SJSA1 (cell line): ENCODE measurements at regions not wholly inside any gene's neighbourhood (a gene's known extent, or its start where the extent isn't known, plus 50 kb on each side); places are given as distances from the start of the nearest gene placed in this dataset.

Experiments used
- DNase-seq, 2 experiments: peaks; one replicate each; pipeline ENCODE4 v3.0.0-alpha.2; 2015 to 2020; ENCODE audit warnings: low spot score in 2 of 2, low read depth in 1 of 2
- H3K27ac ChIP-seq: fragments of 250-450 bp; sonication (Bioruptor Pico); 2 replicates; pipeline ENCODE4 v1.5.1; 2020; ENCODE audit warnings: mild to moderate bottlenecking, moderate library complexity
- H3K27me3 ChIP-seq: fragments of 250-450 bp; sonication (Bioruptor Pico); replicated peaks from 2 replicates; pipeline ENCODE4 v1.5.1; 2020; ENCODE audit warnings: mild to moderate bottlenecking, moderate library complexity
- H3K36me3 ChIP-seq: fragments of 250-450 bp; sonication (Bioruptor Pico); 2 replicates; pipeline ENCODE4 v1.5.1; 2020; ENCODE audit warnings: mild to moderate bottlenecking
- H3K4me1 ChIP-seq: fragments of 250-450 bp; sonication (Bioruptor Pico); replicated peaks from 2 replicates; pipeline ENCODE4 v1.6.1; 2021; ENCODE audit warnings: mild to moderate bottlenecking
- H3K4me3 ChIP-seq: fragments of 250-450 bp; sonication (Bioruptor Pico); 2 replicates; pipeline ENCODE4 v1.5.1; 2020; ENCODE audit warnings: mild to moderate bottlenecking
- H3K9me3 ChIP-seq: fragments of 250-450 bp; sonication (Bioruptor Pico); replicated peaks from 2 replicates; pipeline ENCODE4 v1.5.1; 2020; ENCODE audit warnings: mild to moderate bottlenecking

DNA sequence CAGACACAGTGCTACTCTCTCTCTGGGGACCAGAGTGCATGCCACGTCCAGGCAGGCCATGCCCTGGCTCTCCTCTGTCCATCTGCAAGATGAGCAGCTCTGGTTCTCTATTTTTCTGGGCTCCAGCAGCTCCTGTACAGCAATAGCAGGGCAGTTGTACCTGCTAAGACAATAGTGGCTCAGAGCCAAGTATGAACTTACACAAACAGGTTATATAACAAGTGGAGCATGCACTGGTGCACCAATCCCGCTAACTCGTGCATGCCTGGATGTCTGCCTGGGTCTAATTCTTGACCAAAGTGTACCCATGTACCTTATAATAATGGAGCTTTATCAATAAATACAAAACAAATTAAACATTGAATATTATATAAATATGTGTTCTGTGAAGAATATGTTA is 392.3 kb downstream of the CENPC start:
- Histone ChIP-seq H3K4me3 (no peak overlapping the region), H3K36me3 (no peaks in the 10 kb centered on the region), H3K27me3 (no peaks in the 10 kb centered on the region), H3K9me3 (no peaks in the 10 kb centered on the region), H3K4me1 (no peaks in the 10 kb centered on the region), H3K27ac (no peak overlapping the region)
- DNase-seq: no peak

DNA sequence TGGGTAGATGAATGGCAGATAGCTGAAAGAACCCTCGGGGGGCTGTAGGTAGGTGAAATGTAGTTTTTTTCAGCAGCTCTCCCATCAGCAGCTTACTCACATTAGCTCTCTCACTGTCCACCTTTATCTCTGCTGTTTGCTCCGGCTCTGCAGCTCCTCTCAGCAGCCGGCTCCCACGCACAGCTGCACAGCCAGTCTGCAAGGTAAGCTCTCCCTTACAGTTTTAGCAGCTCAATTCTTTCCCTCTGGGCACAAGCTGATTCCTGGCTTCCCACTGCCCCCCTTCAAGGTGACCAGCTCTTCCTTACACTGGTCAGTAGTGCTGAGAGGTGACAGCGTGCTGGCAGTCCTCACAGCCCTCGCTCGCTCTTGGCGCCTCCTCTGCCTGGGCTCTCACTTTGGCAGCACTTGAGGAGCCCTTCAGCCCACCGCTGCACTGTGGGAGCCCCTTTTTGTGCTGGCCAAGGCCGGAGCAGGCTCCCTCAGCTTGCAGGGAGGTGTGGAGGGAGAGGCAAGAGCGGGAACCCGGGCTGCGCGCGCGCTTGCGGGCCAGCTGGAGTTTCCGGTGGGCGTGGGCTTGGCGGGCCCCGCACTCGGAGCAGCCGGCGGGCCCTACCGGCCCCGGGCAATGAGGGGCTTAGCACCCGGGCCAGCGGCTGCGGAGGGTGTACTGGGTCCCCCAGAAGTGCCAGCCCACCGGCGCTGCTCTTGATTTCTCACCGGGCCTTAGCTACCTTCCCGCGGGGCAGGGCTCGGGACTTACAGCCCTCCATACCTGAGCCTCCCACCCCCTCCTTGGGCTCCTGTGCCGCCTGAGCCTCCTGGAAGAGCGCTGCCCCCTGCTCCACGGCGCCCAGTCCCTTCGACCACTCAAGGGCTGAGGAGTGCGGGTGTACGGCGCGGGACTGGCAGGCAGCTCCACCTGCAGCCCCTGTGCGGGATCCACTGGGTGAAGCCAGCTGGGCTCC is 393.6 kb downstream of the CENPC start:
- H3K4me3 ChIP-seq: no peak overlapping the region
- H3K9me3 ChIP-seq: peaks cover 3% of the 10 kb centered on the region; the same call in 1 of the 2 replicates
- H3K4me1 ChIP-seq: no peaks in the 10 kb centered on the region
- no peak for DNase-seq
- no peaks in the 10 kb centered on the region for H3K27me3 ChIP-seq
- H3K27ac ChIP-seq: no peak overlapping the region
- H3K36me3 ChIP-seq: no peaks in the 10 kb centered on the region

DNA sequence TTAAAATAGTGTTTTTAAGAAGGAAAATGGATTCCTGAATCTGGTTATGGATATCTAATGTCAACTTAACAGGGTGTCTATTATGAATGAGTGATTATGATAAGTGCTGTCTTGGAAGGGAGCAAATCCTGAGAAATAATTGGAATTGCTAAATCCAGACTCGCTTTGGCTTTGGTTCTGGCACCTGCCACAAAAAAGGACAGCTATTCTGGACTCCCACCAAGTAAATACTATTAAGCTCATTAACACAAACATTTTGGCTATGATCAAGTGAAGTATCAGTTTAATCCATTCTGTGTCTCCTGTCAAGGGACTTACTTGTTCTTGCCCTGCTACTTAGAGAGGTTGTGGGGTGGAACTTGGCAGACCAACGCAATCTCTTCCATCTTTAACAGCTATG is 403.7 kb downstream of the CENPC start:
- Histone ChIP-seq H3K27me3 (no peaks in the 10 kb centered on the region), H3K27ac (no peak overlapping the region), H3K4me1 (no peaks in the 10 kb centered on the region), H3K9me3 (no peaks in the 10 kb centered on the region), H3K36me3 (no peaks in the 10 kb centered on the region), H3K4me3 (no peak overlapping the region)
- DNase-seq: no peak

DNA sequence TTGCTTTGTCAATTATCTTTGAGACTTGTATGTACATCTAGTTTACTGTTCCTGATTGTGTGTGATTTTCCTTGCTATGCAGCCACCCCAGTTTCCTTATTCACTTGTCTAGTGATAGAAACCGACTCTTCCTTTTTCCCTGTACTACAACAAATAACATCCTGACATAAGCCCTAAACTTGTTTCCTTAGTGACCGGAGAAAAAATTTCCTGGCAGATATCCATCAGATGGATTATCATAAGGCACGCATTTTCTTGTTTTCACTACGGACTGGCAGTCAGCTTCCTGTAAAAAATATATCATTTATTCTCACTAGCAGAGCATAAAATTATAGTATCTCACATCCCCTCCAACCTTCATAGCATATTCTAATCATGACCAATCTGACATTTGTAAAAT is 410.7 kb downstream of the CENPC start:
- Histone ChIP-seq H3K27me3 (no peaks in the 10 kb centered on the region), H3K9me3 (no peaks in the 10 kb centered on the region), H3K36me3 (no peaks in the 10 kb centered on the region), H3K4me1 (no peaks in the 10 kb centered on the region), H3K4me3 (no peak overlapping the region), H3K27ac (no peak overlapping the region)
- no peak for DNase-seq

DNA sequence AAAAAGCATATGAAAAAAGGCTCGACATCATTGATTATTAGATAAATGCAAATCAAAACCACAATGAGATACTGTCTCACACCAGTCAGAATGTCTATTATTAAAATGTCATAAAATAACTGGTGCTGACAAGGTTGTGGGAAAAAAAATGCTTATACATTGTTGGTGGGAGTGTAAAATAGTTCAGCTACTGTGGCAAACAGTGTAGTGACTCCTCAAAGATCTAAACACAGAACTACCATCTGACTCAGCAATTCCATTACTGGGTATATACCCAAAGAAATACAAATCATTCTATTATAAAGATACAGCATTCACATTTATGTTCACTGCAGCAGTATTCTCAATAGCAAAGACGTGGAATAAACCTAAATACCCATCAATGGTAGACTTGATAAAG is 412.1 kb downstream of the CENPC start:
- H3K27ac ChIP-seq: no peak overlapping the region

DNA sequence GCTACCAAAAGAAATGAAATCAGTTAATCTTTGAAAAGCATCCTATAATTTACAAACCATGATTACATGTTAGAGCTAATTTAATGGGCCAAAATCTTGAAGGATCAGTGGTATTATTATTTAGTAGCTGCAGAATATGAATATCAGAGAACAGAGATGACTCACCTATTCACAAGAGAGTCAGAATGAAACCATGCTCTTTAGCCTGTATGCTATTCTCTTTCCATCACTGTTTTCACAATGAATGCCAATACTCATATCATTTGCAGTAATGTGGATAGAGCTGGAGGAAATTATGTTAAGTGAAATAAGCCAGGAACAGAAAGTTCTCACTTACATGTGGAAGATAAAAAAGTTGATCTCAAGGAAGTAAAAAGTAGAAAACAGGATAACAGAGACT is 414.1 kb downstream of the CENPC start:
- Histone ChIP-seq H3K9me3 (no peaks in the 10 kb centered on the region), H3K4me3 (no peak overlapping the region), H3K36me3 (no peaks in the 10 kb centered on the region), H3K27me3 (no peaks in the 10 kb centered on the region), H3K27ac (no peak overlapping the region), H3K4me1 (no peaks in the 10 kb centered on the region)
- DNase-seq: no peak

More for the DNA sequence above, 412.1 kb downstream of the CENPC start:
- Histone ChIP-seq H3K36me3 (no peaks in the 10 kb centered on the region), H3K4me1 (no peaks in the 10 kb centered on the region), H3K4me3 (no peak overlapping the region), H3K27me3 (no peaks in the 10 kb centered on the region), H3K9me3 (no peaks in the 10 kb centered on the region)
- no peak for DNase-seq

DNA sequence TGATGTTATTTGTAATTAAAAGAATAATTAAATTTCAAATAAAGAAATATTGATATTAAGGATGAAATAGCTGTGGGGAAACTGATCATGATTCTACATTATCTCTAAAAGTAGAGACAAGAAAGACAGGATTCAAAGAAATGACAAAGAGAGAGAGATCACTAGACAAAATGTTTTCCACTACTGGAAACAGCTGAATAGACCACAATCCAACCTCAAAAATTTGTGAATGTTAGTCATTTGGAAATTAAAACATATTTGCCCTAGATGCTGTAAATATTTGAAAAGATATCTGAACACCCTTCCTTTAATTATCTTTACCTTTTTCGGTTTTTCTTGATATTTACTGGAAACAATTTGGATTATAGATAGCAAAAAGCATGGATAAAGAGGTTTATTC is 414.9 kb downstream of the CENPC start:
- DNase-seq: no peak

DNA sequence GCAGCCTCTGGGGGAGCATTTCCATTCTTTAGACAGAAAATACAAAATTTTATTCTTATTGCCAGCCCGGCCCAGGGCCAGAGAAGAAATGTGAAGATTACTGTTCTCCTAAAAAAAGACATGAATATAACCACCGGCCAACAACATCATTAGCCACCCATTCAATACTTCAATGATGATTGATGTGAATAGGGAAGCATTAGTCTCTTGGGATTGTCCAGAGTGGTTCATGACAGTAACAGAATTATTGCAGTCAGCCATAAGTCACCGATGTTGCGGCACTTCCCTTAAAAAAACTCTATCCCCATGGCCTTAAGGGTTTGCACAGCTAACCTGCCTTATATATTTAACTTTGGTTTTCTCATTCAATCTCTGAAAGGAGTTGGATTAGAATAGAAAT is 418.7 kb downstream of the CENPC start:
- no peaks in the 10 kb centered on the region for H3K36me3 ChIP-seq
- 0 out of 2 replicates have a peak, but pooled peaks cover 2% of the 10 kb centered on the region for H3K27me3 ChIP-seq
- no peak overlapping the region for H3K27ac ChIP-seq
- no peaks in the 10 kb centered on the region for H3K9me3 ChIP-seq
- no peaks in the 10 kb centered on the region for H3K4me1 ChIP-seq
- DNase-seq: no peak
- no peak overlapping the region for H3K4me3 ChIP-seq

More for the DNA sequence above, 414.9 kb downstream of the CENPC start:
- Histone ChIP-seq H3K27ac (no peak overlapping the region), H3K4me3 (no peak overlapping the region), H3K9me3 (no peaks in the 10 kb centered on the region), H3K4me1 (no peaks in the 10 kb centered on the region), H3K36me3 (no peaks in the 10 kb centered on the region), H3K27me3 (no peaks in the 10 kb centered on the region)

DNA sequence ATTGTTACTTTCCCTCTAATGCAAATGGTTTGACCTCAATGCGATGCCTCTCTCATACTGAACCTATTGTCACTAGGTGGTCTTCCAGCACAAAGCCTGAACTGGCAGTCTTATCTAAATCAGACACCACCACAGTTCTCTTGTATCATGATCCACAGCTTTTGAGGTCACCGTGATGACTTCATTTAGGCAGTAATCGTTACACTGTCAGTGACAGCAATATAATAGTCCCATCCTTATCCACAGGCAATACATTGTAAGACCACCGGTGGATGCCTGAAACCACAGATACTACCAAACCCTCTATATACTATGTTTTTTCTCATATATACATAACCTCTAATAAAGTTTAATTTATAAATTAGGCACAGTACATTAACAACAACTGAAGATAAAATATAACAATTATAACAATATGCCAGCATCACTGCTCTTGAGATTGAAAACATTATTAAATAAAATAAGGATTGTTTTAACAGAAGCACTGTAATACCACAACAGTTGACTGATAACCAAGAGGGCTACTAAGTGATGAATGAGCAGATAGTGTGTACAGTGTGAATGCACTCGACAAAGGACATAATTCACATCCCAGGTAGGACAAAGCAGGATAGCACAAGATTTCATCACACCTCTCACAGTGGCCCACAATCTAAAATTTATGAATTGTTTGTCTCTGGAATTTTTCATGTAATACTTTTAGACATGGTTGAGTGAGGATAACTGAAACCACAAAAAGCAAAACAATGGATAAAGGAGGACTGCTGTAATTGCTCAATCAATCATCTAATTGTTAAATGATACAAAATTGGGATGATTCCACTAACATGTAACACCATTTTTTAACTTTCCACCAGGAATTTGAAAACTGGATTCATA is 419.4 kb downstream of the CENPC start:
- H3K9me3 ChIP-seq: no peaks in the 10 kb centered on the region
- no peak for DNase-seq
- H3K27me3 ChIP-seq: 0 out of 2 replicates have a peak, but pooled peaks cover 2% of the 10 kb centered on the region
- no peak overlapping the region for H3K4me3 ChIP-seq
- no peaks in the 10 kb centered on the region for H3K4me1 ChIP-seq
- no peaks in the 10 kb centered on the region for H3K36me3 ChIP-seq
- no peak overlapping the region for H3K27ac ChIP-seq

DNA sequence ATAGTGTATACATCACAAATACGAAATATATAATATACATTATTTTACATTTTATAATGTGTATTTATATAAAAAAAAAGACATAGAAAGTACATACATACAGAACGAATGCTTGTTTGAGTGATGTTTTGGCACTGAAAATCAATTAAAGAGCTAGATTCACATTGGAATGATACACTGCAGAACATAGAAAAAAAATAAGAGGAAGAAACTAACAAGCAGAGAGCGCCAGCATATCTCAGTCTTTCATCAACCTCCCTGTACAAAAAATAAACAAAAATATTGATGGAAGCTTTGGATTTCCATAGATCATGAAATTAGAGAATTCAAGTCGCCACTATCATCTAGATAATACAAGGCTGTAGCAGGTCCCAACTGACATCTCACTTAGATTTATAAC is 420.6 kb downstream of the CENPC start:
- Histone ChIP-seq H3K27me3 (0 out of 2 replicates have a peak, but pooled peaks cover 2% of the 10 kb centered on the region), H3K4me3 (no peak overlapping the region), H3K4me1 (no peaks in the 10 kb centered on the region), H3K9me3 (no peaks in the 10 kb centered on the region), H3K27ac (no peak overlapping the region), H3K36me3 (no peaks in the 10 kb centered on the region)
- no peak for DNase-seq

DNA sequence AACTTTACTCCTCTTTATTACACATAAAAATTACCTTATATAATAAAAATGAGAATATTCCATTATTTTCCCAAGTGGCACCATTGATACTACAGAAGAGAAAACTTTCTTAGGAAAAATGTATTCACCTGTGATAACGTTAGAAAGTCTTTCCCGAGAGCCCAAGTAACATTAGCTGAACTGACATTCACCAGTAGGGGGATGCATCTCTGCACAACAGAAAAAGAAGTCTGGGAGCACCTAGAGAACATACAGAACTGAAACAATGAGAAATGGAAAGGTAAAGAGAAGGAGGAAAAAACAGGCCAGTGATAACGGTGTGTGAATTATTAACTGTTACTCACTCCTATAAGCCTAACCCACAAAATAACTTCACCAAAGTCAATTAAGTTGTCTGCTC is 423.3 kb downstream of the CENPC start:
- no peak overlapping the region for H3K4me3 ChIP-seq
- no peaks in the 10 kb centered on the region for H3K36me3 ChIP-seq
- H3K27ac ChIP-seq: no peak overlapping the region
- 0 out of 2 replicates have a peak, but pooled peaks cover 2% of the 10 kb centered on the region for H3K27me3 ChIP-seq
- no peak for DNase-seq
- H3K4me1 ChIP-seq: no peaks in the 10 kb centered on the region
- no peaks in the 10 kb centered on the region for H3K9me3 ChIP-seq

DNA sequence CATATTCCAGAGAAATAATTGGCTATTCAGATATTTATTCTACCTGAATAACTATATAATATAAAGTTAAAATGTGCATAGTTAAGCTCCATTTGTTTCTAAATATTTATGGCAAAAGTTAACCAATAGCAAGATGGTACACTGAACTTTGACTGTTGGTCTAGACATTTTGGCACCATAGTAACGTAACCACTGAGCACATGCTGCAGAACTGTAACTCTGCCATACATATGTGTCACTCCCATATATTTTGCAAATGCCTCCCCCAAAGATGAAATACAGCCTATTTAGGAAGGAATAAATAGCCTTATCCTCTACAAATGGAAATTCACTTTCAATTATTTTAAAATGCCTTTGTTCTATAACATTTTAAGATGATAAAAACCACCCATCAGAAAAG is 424.9 kb downstream of the CENPC start:
- DNase-seq: no peak
- H3K4me1 ChIP-seq: no peaks in the 10 kb centered on the region
- H3K27ac ChIP-seq: no peak overlapping the region
- H3K27me3 ChIP-seq: 0 out of 2 replicates have a peak, but pooled peaks cover 2% of the 10 kb centered on the region
- no peaks in the 10 kb centered on the region for H3K9me3 ChIP-seq
- no peaks in the 10 kb centered on the region for H3K36me3 ChIP-seq
- no peak overlapping the region for H3K4me3 ChIP-seq

DNA sequence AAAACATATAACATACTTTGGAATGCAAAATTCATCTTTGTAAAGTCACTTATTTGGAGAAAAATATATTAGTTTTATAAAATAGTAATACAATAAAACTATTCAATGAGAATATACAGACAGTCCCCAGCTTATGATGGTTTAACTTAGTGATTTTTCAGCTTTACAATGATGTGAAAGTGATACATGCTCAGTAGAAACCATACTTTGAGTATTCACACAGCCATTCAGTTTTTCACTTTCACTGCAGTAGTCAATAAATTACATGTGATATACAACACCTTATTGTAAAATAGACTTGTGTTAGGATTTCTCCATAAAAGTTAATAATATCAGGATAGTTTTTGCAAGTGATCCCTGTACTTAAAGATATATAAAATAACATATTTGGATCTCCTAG is 436.0 kb downstream of the CENPC start:
- no peak for DNase-seq
- Histone ChIP-seq H3K4me1 (no peaks in the 10 kb centered on the region), H3K4me3 (no peak overlapping the region), H3K27ac (no peak overlapping the region), H3K27me3 (no peaks in the 10 kb centered on the region; the same call in 1 of the 2 replicates), H3K36me3 (no peaks in the 10 kb centered on the region), H3K9me3 (no peaks in the 10 kb centered on the region)
